H1 (cell line): ENCODE measurements at regions not wholly inside any gene's neighbourhood (a gene's known extent, or its start where the extent isn't known, plus 50 kb on each side); places are given as distances from the start of the nearest gene placed in this dataset.

Experiments
- BACH1 ChIP-seq: IDR thresholded peaks from 2 replicates; pipeline ENCODE4 v1.6.1; 2012; ENCODE audit warnings: low read length, improper control_type of control experiment
- CHD1 ChIP-seq: IDR thresholded peaks from 2 replicates; pipeline ENCODE4 v1.6.1; 2012; ENCODE audit warnings: low read depth, low read length, improper control_type of control experiment
- CTCF ChIP-seq, 3 experiments: IDR thresholded peaks; 1 replicate in 2 of 3; 2 replicates in 1 of 3; pipeline versions ENCODE4 v1.5.1 to v1.6.1; 2011; ENCODE audit warnings: low read length in 3 of 3, mild to moderate bottlenecking in 3 of 3, inconsistent platforms in 2 of 3, low read depth in 1 of 3, moderate library complexity in 1 of 3; ENCODE audit not compliant: insufficient read depth in 1 of 3; ENCODE audit errors: control extremely low read depth in 1 of 3
- POLR2A ChIP-seq, 2 experiments: IDR thresholded peaks; 1 replicate in 1 of 2; 2 replicates in 1 of 2; pipeline ENCODE4 v1.6.1; 2011; ENCODE audit warnings: low read depth in 2 of 2, low read length in 2 of 2, mild to moderate bottlenecking in 2 of 2; ENCODE audit errors: control extremely low read depth in 1 of 2
- RNF2 ChIP-seq: fragments of 200-900, 300-1000 bp; sonication (generic); IDR thresholded peaks from 2 replicates; pipeline ENCODE4 v1.7.1; 2016; ENCODE audit warnings: borderline replicate concordance, low read depth, mild to moderate bottlenecking, antibody characterized with exemption, low read length; ENCODE audit not compliant: poor library complexity, severe bottlenecking; ENCODE audit errors: missing control alignments
- TAF1 ChIP-seq: IDR thresholded peaks from 2 replicates; pipeline ENCODE4 v1.6.1; 2011; ENCODE audit warnings: mild to moderate bottlenecking, low read depth, low read length
- ZNF274 ChIP-seq: IDR thresholded peaks from 2 replicates; pipeline ENCODE4 v1.7.0; 2012; ENCODE audit warnings: low read length, borderline replicate concordance; ENCODE audit errors: extremely low read depth

DNA sequence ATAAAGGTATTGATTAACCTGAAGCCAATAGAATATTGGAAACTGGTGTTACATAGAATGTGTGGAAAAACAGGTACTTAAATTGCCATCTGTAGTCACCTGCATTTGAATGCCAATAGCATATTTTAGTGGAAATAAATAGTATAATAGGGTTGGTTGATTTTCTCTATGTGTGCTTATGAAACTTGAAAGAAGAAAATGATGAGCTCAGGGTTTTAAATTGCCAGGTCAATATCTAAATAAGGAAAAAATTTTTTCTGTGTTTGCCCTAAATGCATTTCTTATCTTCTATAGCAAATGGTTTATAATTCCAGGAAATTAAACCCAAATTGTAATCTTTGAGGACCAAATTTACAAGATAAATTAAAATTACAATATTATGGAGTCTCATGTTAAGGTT is 626.6 kb downstream of the CDH8 start:
- no peak for TF ChIP-seq CTCF (IDR thresholded peaks at IDR 0.05; ENCODE audit: control extremely low read depth in 1 of 3, insufficient read depth in 1 of 3, low read depth in 1 of 3, low read length in 3 of 3)
- TF ChIP-seq POLR2A (IDR thresholded peaks at IDR 0.05; ENCODE audit: control extremely low read depth in 1 of 2, low read depth in 2 of 2, low read length in 2 of 2): no peak
- TF ChIP-seq ZNF274: no peak
- no peak for TF ChIP-seq BACH1
- TF ChIP-seq RNF2: no peak
- no peak for TF ChIP-seq CHD1
- no peak for TF ChIP-seq TAF1
